ENCODE measurements at regions not wholly inside any gene's neighbourhood (a gene's known extent, or its start where the extent isn't known, plus 50 kb on each side); places are given as distances from the start of the nearest gene placed in this dataset.

DNA sequence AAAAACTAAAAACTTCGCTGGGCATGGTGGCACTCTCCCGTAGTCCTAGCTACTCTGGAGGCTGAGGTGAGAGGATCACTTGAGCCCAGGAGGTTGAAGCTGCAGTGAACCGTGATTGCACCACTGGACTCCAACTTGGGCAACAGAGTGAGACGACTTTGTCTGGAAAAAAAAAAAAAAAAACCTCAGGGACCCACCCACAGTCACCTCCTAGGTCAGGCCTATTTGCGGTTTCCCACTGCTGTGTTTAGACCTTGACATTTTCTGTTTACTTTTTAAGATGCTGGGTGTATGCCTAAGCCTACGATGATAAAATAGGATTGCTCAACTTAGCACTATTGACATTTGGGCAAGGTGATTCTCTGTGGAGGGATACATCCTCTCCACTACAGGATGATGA lies 197.4 kb upstream of the TBL1X start:
- H3K36me3 ChIP-seq (ENCODE audit: low read depth): no peaks in the 10 kb centered on the region
- H3K4me1 ChIP-seq (ENCODE audit: low read depth): no peaks in the 10 kb centered on the region
- peak; percentile 34 for ATAC-seq
- DNase-seq: no peak
- TF ChIP-seq, protein P1, sequence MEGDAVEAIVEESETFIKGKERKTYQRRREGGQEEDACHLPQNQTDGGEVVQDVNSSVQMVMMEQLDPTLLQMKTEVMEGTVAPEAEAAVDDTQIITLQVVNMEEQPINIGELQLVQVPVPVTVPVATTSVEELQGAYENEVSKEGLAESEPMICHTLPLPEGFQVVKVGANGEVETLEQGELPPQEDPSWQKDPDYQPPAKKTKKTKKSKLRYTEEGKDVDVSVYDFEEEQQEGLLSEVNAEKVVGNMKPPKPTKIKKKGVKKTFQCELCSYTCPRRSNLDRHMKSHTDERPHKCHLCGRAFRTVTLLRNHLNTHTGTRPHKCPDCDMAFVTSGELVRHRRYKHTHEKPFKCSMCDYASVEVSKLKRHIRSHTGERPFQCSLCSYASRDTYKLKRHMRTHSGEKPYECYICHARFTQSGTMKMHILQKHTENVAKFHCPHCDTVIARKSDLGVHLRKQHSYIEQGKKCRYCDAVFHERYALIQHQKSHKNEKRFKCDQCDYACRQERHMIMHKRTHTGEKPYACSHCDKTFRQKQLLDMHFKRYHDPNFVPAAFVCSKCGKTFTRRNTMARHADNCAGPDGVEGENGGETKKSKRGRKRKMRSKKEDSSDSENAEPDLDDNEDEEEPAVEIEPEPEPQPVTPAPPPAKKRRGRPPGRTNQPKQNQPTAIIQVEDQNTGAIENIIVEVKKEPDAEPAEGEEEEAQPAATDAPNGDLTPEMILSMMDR (IDR thresholded peaks at IDR 0.05): no peak
- H3K4me3 ChIP-seq: no peak overlapping the region
- intact Hi-C loops (cut with DNase I, micrococcal nuclease): no loop called here
- H3K9me3 ChIP-seq: no peaks in the 10 kb centered on the region

DNA sequence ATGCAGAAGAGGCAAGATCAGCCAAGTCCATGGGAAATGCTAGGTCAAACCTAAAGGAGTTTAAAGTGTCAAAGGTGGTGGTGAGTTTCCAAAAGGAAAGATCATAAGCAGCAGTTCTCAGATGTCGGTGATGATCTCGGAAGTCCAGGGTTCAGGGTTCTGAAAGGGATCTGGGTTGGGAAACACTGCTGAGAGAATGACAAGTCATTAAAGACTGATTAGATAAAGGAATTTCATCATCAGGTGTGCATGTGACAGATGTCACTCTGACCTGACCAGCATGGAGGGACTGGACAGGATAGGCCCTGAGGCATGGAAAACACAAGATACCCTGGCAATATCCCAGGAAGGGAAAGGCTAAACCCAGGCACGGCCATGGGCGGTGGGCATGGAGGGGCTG lies 195.7 kb upstream of the TBL1X start:
- TF ChIP-seq, protein P1 (IDR thresholded peaks at IDR 0.05): no peak
- H3K4me3 ChIP-seq: no peak overlapping the region
- no peak for DNase-seq
- no peak for ATAC-seq
- intact Hi-C loops (cut with DNase I, micrococcal nuclease): no loop called here
- H3K4me1 ChIP-seq (ENCODE audit: low read depth): no peaks in the 10 kb centered on the region
- H3K9me3 ChIP-seq: no peaks in the 10 kb centered on the region
- no peaks in the 10 kb centered on the region for H3K36me3 ChIP-seq (ENCODE audit: low read depth)

DNA sequence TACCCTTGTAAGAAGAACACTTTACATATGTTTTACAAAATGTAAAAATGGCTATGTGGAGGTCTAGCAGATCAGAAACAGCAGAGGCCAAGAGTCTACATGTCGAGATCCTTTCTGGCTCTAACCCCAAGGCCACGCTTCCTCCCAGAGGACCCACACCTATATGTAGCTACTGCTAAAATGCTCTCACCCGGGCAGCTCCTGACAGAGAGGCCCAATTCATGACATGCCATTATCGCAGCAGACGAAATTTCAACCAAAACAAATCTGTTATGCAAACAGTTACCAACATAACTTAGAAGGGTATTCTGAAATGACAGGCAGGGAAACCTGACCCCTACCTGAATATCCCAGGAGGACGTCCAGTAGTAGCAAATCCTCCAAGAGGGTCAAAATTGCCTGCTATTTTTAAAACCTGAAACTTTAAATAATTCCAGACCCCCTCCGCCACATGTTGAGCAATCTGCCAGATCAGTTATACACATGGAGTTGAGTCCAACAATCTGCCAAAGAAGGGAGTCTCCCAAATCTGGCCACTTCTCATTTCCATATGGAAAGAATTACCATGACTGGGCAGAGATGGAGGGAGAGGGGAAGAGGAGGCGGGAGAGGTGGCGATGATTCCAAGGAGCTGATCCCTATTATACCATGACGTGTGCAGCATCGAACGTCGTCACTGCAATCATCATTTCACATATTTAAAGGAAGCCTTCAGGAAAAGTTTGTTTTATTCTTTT lies 192.9 kb upstream of the TBL1X start:
- DNase-seq (no peak), ATAC-seq (no peak)
- Histone ChIP-seq H3K4me3 (no peak overlapping the region), H3K4me1 (ENCODE audit: low read depth) (no peaks in the 10 kb centered on the region), H3K36me3 (ENCODE audit: low read depth) (no peaks in the 10 kb centered on the region), H3K9me3 (no peaks in the 10 kb centered on the region)
- TF ChIP-seq, protein P1 (IDR thresholded peaks at IDR 0.05): no peak
- intact Hi-C loops (cut with DNase I, micrococcal nuclease): no loop called here

DNA sequence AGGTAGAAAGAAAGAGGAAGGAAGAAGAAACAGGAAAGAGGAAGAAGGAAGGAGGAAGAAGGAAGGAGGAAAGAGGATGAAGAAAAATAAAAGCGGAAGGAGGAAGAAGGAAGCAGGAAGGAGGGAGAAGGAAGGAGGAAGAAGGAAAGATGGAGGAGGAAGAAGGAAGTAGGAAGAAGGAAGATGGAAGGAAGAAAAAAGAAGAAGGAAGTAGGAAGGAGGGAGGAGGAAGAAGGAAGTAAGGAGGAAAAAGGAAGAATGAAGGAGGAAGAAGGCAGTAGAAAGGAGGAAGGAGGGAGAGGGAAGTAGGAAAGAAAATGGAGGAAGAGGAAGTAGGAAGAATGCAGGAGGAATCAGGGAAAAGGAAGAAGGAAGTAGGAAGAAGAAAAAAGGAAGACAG lies 191.1 kb upstream of the TBL1X start:
- H3K4me3 ChIP-seq: no peak overlapping the region

DNA sequence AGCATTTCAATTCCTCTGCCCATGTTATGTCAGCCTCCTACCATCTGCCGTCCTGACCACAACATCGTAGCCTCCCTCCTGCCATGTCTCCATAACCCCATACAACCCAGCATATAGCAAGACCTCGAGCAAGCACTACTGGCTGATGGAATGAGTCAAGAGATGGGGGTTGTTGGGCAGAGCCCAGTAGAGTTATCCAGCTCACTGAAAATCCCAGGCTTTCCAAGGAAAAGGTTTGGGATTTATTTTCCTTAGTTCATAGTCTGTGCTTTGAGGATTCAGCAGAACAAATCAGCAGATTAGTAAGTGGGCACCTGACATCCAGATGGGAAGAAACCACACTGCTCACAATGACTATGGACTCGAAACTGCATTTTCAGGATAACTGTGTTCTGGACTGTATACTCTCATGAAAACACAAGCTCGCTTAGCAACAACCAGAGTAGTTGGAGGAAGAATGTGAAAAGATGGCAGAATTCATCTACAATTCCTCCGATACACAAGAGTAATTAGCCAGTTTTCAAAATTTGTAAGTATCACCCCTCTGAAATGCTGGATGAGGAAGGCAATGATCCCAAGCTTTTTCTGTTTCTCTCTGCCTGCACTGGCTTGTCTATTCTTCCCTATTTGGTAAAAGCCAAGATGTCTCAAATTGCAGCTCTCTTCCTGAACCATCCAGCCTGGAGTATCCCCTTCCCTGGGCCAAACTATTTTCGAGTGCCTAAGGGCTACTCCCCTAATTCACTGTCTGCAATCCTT lies 186.2 kb upstream of the TBL1X start:
- DNase-seq: no peak
- no peaks in the 10 kb centered on the region for H3K36me3 ChIP-seq (ENCODE audit: low read depth)
- H3K4me3 ChIP-seq: no peak overlapping the region
- TF ChIP-seq, protein P1 (IDR thresholded peaks at IDR 0.05): no peak
- no peaks in the 10 kb centered on the region for H3K9me3 ChIP-seq
- ATAC-seq: no peak
- H3K4me1 ChIP-seq (ENCODE audit: low read depth): no peaks in the 10 kb centered on the region
- intact Hi-C loops (cut with DNase I, micrococcal nuclease): no loop called here

More for the DNA sequence above, 191.1 kb upstream of the TBL1X start:
- H3K36me3 ChIP-seq (ENCODE audit: low read depth): no peaks in the 10 kb centered on the region
- intact Hi-C loops (cut with DNase I, micrococcal nuclease): no loop called here
- no peaks in the 10 kb centered on the region for H3K4me1 ChIP-seq (ENCODE audit: low read depth)
- ATAC-seq (no peak), DNase-seq (no peak)
- no peaks in the 10 kb centered on the region for H3K9me3 ChIP-seq
- TF ChIP-seq, protein P1 (IDR thresholded peaks at IDR 0.05): no peak

All from mucosa of descending colon (tissue), 3 donors.